ENCODE measurements at regions not wholly inside any gene's neighbourhood (a gene's known extent, or its start where the extent isn't known, plus 50 kb on each side); places are given as distances from the start of the nearest gene placed in this dataset.

DNA sequence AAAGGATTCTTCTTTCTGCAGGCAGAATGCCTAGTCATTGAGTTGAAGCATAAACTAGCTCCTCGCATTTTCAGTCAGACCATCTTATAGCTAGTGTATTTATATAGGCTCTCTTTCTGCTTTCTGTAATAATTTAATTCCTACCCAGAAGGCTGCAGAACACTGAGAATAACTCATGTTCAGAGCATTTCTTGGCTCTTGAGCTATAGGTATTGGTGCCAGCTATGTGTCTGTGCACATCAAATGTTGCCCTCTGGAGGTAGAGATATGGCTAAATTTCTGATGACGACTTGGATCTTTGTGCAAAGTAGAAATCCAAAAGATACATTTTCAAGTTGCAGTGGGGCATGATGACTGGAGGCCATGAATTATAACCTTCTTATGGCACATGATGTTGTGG is 336.2 kb upstream of the TPM1 start:
- H3K27ac ChIP-seq = no peak overlapping the region
- DNase-seq (no peak), ATAC-seq (peak in 1 of 4 donors; percentile 34)
- H3K36me3 ChIP-seq = peaks cover 0 to 72% (median 54%) of the 10 kb centered on the region in 9 donors
- no peak for TF ChIP-seq POLR2A (IDR thresholded peaks at IDR 0.05)
- TF ChIP-seq, protein P1, sequence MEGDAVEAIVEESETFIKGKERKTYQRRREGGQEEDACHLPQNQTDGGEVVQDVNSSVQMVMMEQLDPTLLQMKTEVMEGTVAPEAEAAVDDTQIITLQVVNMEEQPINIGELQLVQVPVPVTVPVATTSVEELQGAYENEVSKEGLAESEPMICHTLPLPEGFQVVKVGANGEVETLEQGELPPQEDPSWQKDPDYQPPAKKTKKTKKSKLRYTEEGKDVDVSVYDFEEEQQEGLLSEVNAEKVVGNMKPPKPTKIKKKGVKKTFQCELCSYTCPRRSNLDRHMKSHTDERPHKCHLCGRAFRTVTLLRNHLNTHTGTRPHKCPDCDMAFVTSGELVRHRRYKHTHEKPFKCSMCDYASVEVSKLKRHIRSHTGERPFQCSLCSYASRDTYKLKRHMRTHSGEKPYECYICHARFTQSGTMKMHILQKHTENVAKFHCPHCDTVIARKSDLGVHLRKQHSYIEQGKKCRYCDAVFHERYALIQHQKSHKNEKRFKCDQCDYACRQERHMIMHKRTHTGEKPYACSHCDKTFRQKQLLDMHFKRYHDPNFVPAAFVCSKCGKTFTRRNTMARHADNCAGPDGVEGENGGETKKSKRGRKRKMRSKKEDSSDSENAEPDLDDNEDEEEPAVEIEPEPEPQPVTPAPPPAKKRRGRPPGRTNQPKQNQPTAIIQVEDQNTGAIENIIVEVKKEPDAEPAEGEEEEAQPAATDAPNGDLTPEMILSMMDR (IDR thresholded peaks at IDR 0.05) = peak in 2 of 12 donors; percentile 5 to 25
- H3K4me3 ChIP-seq = no peak overlapping the region
- no peaks in the 10 kb centered on the region for H3K9me3 ChIP-seq
- intact Hi-C loops (cut with DNase I) = loop anchor here in 1 of 10 donors (10.0 kb wide), 1 partner anchor 312 kb away; the partner anchor contains the start of gene TLN2
- 57 to 76% (median 66%) methylated on average over 2 of the region's 2 CpGs for WGBS, 4 donors
- no peaks in the 10 kb centered on the region for H3K27me3 ChIP-seq
- H3K4me1 ChIP-seq = peaks cover 0 to 5% (median 0%) of the 10 kb centered on the region in 12 donors

DNA sequence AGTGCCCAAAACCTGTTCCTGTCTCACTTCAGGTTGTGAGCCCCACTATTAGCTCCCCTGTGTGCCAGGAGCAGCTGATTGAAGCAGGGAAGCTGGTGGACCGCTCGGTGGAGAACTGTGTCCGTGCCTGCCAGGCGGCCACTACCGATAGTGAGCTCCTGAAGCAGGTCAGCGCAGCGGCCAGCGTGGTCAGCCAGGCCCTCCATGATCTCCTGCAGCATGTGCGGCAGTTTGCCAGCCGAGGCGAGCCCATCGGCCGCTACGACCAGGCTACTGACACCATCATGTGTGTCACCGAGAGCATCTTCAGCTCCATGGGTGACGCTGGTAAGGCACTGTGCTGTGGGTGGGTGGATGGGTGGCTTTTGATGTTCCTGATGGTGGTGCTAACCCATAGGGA is 334.1 kb upstream of the TPM1 start:
- no peak overlapping the region for H3K27ac ChIP-seq
- peaks cover 0 to 5% (median 0%) of the 10 kb centered on the region in 12 donors for H3K4me1 ChIP-seq
- no peaks in the 10 kb centered on the region for H3K27me3 ChIP-seq
- TF ChIP-seq, protein P1 (IDR thresholded peaks at IDR 0.05) = no peak
- no peak for TF ChIP-seq POLR2A (IDR thresholded peaks at IDR 0.05)
- no peaks in the 10 kb centered on the region for H3K9me3 ChIP-seq
- intact Hi-C loops (cut with DNase I) = loop anchor here in 1 of 10 donors (10.0 kb wide), 1 partner anchor 314 kb away; the partner anchor contains the start of gene TLN2
- WGBS, 4 donors = 95 to 99% (median 98%) methylated on average over 9 to 16 of the region's 16 CpGs
- no peak overlapping the region for H3K4me3 ChIP-seq
- DNase-seq (no peak), ATAC-seq (no peak)
- peaks cover 0 to 73% (median 47%) of the 10 kb centered on the region in 9 donors for H3K36me3 ChIP-seq

DNA sequence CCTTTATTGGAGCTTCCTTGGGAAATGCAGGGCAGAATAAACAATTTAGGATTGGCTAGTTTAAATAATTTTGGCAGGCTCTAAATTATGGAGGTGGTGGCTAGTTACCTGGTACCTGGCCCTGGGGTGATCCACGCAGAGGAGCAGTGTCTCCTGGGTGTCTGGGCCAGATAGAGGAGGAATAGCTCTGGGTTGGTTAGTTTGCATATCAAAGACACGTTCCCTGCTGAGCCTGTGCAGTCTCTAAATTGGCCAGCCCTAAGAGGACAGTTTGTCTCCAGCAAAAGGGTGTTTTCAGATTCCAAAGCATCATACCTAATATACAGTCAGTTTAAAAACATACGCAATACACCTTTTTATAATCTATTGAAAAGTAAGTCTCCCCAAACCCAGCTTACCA is 333.3 kb upstream of the TPM1 start:
- intact Hi-C loops (cut with DNase I) = loop anchor here in 1 of 10 donors (10.0 kb wide), 1 partner anchor 314 kb away; the partner anchor contains the start of gene TLN2
- DNase-seq (no peak), ATAC-seq (no peak)
- Histone ChIP-seq H3K9me3 (no peaks in the 10 kb centered on the region), H3K27ac (no peak overlapping the region), H3K4me3 (no peak overlapping the region), H3K27me3 (no peaks in the 10 kb centered on the region), H3K36me3 (peaks cover 0 to 67% (median 40%) of the 10 kb centered on the region in 9 donors), H3K4me1 (peaks cover 0 to 5% (median 0%) of the 10 kb centered on the region in 12 donors)
- 79 to 87% (median 84%) methylated on average over 3 of the region's 3 CpGs for WGBS, 4 donors
- TF ChIP-seq, protein P1 (IDR thresholded peaks at IDR 0.05) = no peak
- no peak for TF ChIP-seq POLR2A (IDR thresholded peaks at IDR 0.05)

DNA sequence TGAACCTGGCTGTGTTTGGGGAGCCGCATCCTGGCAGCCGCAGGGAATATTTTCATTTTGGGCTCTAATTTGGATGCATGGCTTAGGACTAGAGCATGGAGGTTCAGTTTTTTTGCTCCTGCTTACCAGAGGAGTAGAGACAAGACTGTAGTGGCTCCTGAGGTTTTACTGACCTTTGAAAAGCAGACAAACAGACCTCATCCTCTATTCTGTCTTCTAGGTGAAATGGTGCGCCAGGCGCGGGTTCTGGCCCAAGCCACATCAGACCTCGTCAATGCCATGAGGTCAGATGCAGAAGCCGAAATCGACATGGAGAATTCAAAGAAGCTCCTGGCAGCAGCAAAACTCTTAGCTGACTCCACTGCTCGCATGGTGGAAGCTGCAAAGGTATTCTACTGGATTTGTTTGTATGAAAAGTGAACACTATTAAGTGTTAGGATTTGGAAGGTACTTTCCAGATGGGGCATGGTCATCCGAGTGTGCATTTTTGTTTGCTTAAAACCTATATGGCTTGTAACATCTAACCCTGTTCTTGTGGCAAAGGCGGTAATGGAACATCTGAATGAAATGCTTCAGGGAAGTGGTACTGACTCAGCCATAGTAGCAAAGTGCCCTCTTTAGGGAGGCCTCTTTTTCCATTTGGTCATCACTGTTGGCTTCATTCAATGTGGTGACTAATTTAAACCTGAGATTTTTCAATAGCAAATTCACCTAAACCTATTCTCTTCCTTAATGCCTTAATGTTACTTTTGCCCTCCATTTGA is 330.7 kb upstream of the TPM1 start:
- TF ChIP-seq, protein P1 (IDR thresholded peaks at IDR 0.05) = no peak
- TF ChIP-seq POLR2A (IDR thresholded peaks at IDR 0.05) = no peak
- intact Hi-C loops (cut with DNase I) = loop anchor here in 1 of 10 donors (10.0 kb wide), 1 partner anchor 327 kb away; no protein-coding TSS in a partner anchor
- H3K9me3 ChIP-seq = no peaks in the 10 kb centered on the region
- no peaks in the 10 kb centered on the region for H3K27me3 ChIP-seq
- DNase-seq = no peak
- H3K4me1 ChIP-seq = no peaks in the 10 kb centered on the region
- 93 to 98% (median 97%) methylated on average over 11 of the region's 11 CpGs for WGBS, 4 donors
- H3K27ac ChIP-seq = no peak overlapping the region
- ATAC-seq = no peak
- no peak overlapping the region for H3K4me3 ChIP-seq
- H3K36me3 ChIP-seq = peaks cover 0 to 80% (median 51%) of the 10 kb centered on the region in 9 donors

Data from heart left ventricle (tissue), 16 donors.